ENCODE measurements at regions not wholly inside any gene's neighbourhood (a gene's known extent, or its start where the extent isn't known, plus 50 kb on each side); places are given as distances from the start of the nearest gene placed in this dataset.

- intact Hi-C loops (cut with micrococcal nuclease) = no loop called here
Observed at GRCh38 chr16:51685498-51685897, 534.4 kb upstream of the SALL1 start.

GRCh38 chr16:51683882-51684281 is 532.8 kb upstream of the SALL1 start:
- intact Hi-C loops (cut with micrococcal nuclease) = no loop called here

- intact Hi-C loops (cut with micrococcal nuclease) = no loop called here
Observed at GRCh38 chr16:51682905-51683304, 531.8 kb upstream of the SALL1 start.

- intact Hi-C loops (cut with micrococcal nuclease) = no loop called here
Observed at GRCh38 chr16:51674615-51675014, 523.5 kb upstream of the SALL1 start.

GRCh38 chr16:51670527-51670926 is 519.5 kb upstream of the SALL1 start:
- intact Hi-C loops (cut with micrococcal nuclease) = no loop called here

- intact Hi-C loops (cut with micrococcal nuclease) = no loop called here
Observed at GRCh38 chr16:51666821-51667220, 515.8 kb upstream of the SALL1 start.

GRCh38 chr16:51666074-51666473 is 515.0 kb upstream of the SALL1 start:
- intact Hi-C loops (cut with micrococcal nuclease) = no loop called here

GRCh38 chr16:51665436-51665998 is 514.4 kb upstream of the SALL1 start:
- intact Hi-C loops (cut with micrococcal nuclease) = no loop called here

- intact Hi-C loops (cut with micrococcal nuclease) = no loop called here
Observed at GRCh38 chr16:51658531-51658930, 507.5 kb upstream of the SALL1 start.

- intact Hi-C loops (cut with micrococcal nuclease) = no loop called here
Observed at GRCh38 chr16:51657848-51658247, 506.8 kb upstream of the SALL1 start.

GRCh38 chr16:51655249-51655648 is 504.2 kb upstream of the SALL1 start:
- intact Hi-C loops (cut with micrococcal nuclease) = no loop called here

- intact Hi-C loops (cut with micrococcal nuclease) = no loop called here
Observed at GRCh38 chr16:51651061-51651466, 500.0 kb upstream of the SALL1 start.

GRCh38 chr16:51649631-51650030 is 498.6 kb upstream of the SALL1 start:
- intact Hi-C loops (cut with micrococcal nuclease) = no loop called here

GRCh38 chr16:51648526-51648925 is 497.5 kb upstream of the SALL1 start:
- intact Hi-C loops (cut with micrococcal nuclease) = no loop called here

- intact Hi-C loops (cut with micrococcal nuclease) = no loop called here
Observed at GRCh38 chr16:51641191-51641765, 490.2 kb upstream of the SALL1 start.

- intact Hi-C loops (cut with micrococcal nuclease) = no loop called here
Observed at GRCh38 chr16:51640196-51640595, 489.1 kb upstream of the SALL1 start.

- intact Hi-C loops (cut with micrococcal nuclease) = no loop called here
Observed at GRCh38 chr16:51638339-51639135, 487.5 kb upstream of the SALL1 start.

- intact Hi-C loops (cut with micrococcal nuclease) = no loop called here
Observed at GRCh38 chr16:51637770-51638094, 486.7 kb upstream of the SALL1 start.

- intact Hi-C loops (cut with micrococcal nuclease) = no loop called here
Observed at GRCh38 chr16:51636920-51637769, 486.1 kb upstream of the SALL1 start.

GRCh38 chr16:51635181-51635580 is 484.1 kb upstream of the SALL1 start:
- intact Hi-C loops (cut with micrococcal nuclease) = no loop called here

GRCh38 chr16:51630076-51630475 is 479.0 kb upstream of the SALL1 start:
- intact Hi-C loops (cut with micrococcal nuclease) = no loop called here

- intact Hi-C loops (cut with micrococcal nuclease) = no loop called here
Observed at GRCh38 chr16:51629576-51629975, 478.5 kb upstream of the SALL1 start.

Data from T-helper 1 cell treated with Interleukin-12 subunit alpha and Interleukin-12 subunit beta and Interleukin-4 antibody, amounts not matched to agents 30 ng/mL and 1 ng/mL, for 36 hours (primary cell).